HG03469 (cell line): ENCODE measurements at regions not wholly inside any gene's neighbourhood (a gene's known extent, or its start where the extent isn't known, plus 50 kb on each side); places are given as distances from the start of the nearest gene placed in this dataset.
"Not testable (repeated sequence)": the region's sequence is repeated elsewhere in the genome, so short reads cannot be mapped to it uniquely, and the experiment has no call there.

ENCODE experiments used
- ATAC-seq: cut with Tn5 transposase; IDR thresholded peaks from one replicate; pipeline ENCODE4 v1.9.1; 2021; ENCODE audit warnings: mild to moderate bottlenecking, moderate library complexity, moderate number of reproducible peaks; ENCODE audit not compliant: unreplicated experiment

DNA sequence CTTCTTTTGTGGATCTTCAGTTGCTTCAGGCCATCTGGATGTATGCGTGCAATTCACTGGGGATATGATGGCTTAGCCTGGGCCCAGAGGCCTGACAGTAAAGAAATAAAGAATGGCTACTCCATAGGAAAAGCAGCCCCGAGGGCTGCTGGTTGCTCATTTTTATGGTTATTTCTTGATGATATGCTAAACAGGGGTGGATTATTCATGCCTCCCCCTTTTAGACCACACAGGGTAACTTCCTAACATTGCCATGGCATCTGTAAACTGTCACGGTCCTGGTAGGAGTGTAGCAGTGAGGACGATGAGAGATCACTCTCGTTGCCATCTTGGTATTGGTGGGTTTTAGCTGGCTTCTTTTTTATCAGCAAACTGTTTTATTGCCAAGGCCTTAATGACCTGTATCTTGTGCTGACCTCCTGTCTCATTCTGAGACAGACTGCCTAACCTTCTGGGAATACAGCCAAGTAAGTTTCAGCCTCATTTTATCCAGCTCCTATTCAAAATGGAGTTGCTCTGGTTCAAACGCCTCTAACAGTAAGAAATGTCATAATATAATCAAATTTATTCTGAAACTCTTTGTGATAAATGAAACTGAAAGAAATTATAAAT is 60.5 kb downstream of the DSEL start:
- no peak for ATAC-seq

DNA sequence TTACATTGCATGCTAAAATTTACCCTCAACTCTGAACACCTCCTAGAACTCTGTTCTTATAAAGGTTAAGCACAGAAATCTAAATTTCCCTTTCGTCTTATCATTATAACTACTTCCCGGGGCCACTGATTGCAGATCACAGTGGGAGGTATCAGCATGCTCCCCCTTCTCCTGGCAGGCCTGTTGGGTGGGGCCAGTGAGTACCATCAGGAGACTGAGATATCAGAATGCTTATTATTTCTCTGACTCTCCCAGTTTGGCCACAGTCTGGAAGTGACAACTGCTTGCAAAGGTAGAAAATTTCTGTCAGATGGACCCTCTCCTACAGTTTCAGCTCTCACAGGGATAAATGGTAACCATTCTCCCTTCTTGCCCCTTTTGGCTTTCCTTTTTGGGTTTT is 62.6 kb downstream of the DSEL start:
- no peak for ATAC-seq

DNA sequence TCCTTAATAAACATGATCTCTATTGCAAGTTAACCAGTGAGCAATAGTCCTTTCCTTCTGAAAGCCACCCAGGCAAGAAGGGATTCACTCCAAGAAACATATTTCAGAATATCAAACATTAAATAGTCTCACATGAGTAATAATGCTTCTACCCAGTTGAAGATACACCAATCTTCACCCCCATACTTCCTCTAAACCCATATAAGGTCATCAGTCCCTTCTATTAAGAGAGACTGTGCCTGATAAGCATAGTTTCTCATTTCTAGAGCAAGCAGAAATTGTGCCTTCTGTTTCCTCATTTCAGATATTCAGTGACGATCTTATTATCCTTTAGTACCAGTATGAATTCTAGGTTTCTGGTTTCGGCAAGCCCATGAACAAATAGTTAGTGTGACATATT is 64.6 kb downstream of the DSEL start:
- ATAC-seq, result no peak

GRCh38 chr18:67451101-67451500 is 65.4 kb downstream of the DSEL start:
- ATAC-seq, result not testable (repeated sequence)

DNA sequence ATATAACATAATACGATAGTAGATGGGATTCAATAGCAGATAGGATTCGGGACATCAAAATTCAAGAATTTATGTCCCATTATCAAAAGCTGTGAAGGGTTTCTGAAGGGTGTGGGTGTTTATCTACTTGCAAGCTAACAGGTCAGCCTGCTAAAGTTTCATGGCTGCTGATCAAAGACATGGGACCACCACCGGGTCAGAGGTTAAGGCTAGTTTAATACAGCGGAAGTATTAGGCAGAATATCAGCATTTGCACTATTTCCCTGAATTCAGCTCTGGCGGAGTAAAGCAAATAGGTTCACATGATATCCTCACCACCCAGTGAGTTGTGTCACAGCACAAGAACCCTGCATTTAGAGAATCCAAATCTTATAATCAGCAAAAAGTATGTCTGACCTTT is 82.5 kb downstream of the DSEL start:
- no peak for ATAC-seq

DNA sequence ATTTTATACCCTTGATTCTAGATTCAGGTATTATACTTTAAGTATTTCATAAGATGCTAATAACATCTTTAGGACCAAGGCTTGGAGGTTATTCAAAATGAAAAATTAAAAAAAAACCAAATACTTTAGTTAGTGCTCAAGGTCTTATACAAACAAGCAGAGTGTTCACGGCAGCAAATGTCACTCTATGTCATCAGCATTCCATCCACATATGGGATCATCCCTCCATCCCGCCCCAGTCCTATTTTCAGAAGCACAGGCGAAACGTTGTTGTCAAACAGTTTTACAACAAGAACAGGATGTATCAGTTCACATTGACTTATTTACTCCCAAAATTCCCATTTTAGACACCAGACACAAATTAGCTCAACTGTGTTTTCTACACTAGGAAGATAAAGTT is 83.7 kb downstream of the DSEL start:
- no peak for ATAC-seq

DNA sequence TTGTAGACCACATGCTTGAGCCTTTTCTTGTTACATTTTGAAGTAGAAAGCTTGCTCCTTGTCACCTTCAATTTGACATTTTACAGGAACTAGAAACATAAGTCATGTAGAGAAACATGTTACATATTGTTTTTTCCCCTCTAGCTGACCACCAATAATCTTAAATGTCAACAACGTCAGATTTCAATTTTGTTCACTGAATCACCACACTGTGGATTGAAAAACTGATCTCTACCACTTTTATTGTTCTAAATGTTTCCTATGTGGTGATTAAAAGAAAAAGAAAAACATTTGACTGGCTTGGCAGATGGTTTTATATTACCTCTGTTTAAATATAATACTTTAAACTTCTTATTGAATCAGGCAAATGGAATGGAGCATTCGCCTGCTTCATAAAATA is 87.7 kb downstream of the DSEL start:
- no peak for ATAC-seq

DNA sequence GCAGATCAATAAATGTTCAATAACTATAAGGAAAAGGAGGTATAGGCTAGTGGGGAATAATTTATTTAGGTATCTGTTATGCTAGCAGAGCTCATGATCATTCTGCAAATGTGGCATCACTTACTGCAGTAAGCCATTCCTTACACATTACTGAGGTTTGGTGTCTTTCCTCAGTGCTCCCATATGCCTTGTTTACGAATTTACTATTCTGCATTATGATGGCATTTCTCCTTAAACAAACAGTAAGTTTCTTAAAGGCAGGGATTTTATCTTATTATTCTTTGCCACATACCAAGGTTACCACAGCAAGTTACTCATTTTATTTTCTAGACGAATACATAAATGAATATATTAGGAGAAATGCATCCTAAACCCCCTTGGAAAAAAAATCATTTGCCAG is 88.4 kb downstream of the DSEL start:
- no peak for ATAC-seq

- no peak for ATAC-seq
Observed at GRCh38 chr18:67426486-67426885, 90.0 kb downstream of the DSEL start.

GRCh38 chr18:67425672-67426071 is 90.8 kb downstream of the DSEL start:
- ATAC-seq, result no peak

- ATAC-seq, result no peak
Observed at GRCh38 chr18:67421651-67422050, 94.9 kb downstream of the DSEL start.

DNA sequence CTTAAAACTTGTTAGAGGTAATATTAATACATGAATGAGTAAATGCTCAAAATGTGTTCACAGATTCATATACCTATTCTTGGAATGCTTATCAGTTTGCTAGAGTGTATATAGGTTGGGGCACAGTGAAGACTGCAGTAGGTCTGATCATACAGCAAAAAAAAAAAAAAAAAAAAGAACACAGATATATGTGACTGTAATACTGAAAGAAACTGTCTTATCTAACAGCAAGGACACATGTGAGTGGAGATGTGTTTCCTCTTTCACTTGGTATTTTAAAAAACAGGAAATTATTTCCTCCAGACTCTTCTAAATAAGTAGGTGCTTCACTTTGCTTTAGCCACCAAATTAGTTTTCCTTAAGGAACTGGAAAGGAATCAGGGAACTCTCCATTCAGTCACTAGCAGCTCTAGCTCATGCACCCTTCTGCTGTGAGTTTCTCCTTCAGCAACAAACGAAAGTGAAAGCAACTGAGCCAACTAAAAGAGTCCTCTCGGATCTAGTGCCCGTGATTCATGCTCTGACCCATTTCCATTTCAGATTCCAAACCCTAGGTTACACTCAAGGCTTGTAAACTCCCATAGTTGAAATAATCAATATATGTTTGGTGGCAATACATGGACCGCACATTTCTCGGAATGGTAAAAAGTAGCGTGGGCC is 98.5 kb downstream of the DSEL start:
- ATAC-seq, result peak; percentile 83

DNA sequence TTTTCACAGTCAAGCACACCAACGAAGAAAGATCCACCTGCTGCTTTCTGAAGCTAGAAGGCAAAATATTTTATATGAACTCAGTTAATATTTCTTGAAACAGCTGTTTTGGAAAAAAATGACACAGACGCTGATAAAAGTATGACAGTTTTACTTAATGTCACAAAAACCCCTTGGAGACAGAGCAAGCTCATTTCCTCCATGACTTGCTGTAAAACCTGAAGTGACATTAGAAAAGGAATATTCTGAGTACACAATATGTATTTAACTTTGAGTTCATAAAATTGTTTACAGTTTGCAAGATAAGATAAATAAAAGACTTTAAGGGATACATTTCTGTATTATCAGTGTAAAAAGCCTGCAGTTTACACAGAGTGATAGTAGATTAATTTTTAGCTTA is 105.4 kb downstream of the DSEL start:
- no peak for ATAC-seq

GRCh38 chr18:67410075-67411070 is 106.1 kb downstream of the DSEL start:
- ATAC-seq, result no peak

GRCh38 chr18:67408240-67408639 is 108.3 kb downstream of the DSEL start:
- ATAC-seq, result no peak

DNA sequence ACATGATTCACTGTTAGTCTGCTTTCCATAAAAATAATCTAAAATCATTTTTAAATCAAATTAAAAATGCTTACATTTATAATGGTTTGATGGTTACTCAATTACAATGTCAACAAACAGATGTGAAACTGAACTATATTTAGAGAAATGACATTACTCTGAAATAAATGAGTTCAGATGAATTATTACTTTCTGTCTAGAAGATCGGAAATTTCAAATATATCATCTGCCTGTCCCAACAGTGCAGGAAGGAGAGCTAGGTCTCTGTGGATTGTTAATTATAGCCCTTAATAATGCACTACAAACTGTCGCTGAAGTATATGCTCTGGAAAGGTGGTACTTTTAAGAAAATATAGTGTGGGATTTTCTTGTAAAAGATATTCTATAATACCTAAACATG is 109.8 kb downstream of the DSEL start:
- no peak for ATAC-seq

- ATAC-seq, result no peak
Observed at GRCh38 chr18:67402543-67402942, 114.0 kb downstream of the DSEL start.

- ATAC-seq, result no peak
Observed at GRCh38 chr18:67400502-67401117, 115.9 kb downstream of the DSEL start.

DNA sequence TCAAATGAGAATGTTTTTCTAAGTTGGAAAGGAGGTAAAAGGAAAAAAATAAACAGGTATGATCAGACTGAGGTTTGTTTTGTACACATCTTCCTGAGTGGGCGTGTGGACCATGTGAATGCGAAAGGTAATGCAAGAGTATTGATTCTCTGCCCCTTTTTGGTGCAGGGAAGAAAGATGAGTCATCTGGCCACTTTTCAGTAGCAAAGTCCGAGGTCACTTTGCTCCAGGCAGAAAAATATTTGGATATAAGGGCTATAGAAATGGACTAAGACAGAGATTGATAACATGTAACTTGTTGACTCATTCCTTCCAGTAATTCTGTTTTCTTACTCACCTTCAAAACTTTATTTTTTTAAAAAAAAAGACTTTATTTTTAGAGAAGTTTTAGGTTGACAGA is 130.5 kb downstream of the DSEL start:
- ATAC-seq, result no peak

- no peak for ATAC-seq
Observed at GRCh38 chr18:67385455-67385854, 131.1 kb downstream of the DSEL start.

GRCh38 chr18:67384057-67384456 is 132.5 kb downstream of the DSEL start:
- ATAC-seq, result not testable (repeated sequence)
